ENCODE measurements at regions not wholly inside any gene's neighbourhood (a gene's known extent, or its start where the extent isn't known, plus 50 kb on each side); places are given as distances from the start of the nearest gene placed in this dataset.

GRCh38 chr9:89796606-89797005 lies 191.8 kb downstream of the GADD45G start:
- no peak for DNase-seq

DNA sequence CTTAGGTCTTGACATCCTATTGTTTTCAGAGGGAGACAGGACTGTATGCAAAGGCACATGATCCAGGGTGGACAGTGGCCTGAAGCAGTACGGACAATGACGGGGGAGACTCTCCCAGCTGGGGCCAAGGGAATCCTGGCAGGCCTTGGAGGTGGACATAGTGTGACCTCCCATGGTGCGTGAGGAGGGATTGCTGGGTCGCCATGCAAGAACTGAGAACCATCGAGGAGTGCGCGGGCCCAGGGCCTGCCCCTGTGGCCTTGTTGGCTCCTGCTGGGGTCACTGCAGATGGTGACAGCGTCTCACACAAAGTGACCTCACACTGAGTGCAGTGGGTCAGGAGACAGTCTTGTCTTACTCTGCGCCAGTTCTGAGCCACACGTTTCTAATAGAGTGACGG lies 192.4 kb downstream of the GADD45G start:
- no peak for DNase-seq

- DNase-seq, result no peak
Observed at GRCh38 chr9:89797937-89798455, 193.2 kb downstream of the GADD45G start.

DNA sequence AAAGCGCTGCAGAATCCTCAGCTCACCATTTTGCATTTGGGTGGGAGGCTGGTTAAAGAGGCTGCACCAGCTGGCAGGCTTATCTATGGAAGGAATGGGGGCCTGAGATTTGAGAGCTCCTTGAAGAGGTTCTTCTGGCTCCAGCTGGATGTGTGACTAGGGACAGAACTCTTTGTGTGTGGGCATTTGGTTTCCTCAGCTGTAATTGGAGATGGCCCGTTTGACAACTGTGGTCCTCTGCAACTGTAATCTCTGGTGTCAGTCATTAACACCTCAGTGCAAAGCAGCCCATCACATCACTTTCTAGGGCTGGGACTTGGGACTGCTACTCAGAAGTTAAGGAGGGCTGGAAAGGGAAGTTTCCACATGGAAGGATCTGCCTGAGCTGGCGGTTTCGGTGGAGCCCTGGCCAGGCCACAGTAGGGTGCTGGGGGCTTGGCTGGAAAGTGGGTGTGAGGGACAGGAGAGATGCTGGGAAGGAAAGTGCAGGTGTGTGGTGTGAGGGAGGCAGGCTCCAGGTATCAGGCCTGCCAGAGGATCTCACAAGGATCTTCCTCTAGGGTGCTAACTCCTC lies 193.8 kb downstream of the GADD45G start:
- DNase-seq, result no peak

DNA sequence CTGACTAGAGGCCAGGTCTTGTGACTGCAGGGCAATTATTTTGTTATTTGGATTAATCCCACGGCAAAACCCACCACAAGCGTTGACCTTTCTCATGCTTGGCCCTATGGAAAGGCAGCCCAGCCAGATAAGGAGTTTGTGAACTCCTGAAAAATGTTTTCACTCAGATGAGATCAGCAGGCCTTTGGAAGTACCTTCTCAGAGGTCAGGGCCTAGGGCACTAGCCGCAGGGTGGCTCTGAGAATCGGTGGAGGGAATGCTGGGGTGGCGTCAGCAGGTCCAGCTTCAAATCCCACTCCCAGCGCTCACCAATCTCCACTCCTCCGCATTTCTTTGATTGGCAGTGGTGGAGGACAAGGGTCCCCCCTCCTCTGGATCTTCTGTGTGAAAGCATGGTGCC lies 194.4 kb downstream of the GADD45G start:
- DNase-seq, result no peak

DNA sequence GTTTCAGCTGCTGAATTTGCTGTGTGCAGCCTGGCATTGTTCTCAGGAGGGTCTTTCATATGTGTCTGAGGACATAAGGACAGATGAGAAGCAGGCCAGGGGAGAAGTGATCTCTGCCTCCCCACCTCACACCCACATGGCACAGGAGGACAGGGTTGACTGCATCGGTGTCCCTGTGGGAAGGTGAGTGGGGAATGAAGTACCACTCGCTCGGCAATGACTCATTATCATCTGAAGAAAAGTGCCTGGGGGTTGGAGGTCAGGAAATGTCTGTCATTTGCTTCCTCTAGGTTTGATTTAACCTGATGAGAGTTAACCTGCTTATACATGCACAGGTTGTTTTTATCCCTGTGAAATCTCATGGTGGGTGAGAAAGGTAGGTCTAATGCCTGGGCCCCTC lies 195.0 kb downstream of the GADD45G start:
- no peak for DNase-seq

DNA sequence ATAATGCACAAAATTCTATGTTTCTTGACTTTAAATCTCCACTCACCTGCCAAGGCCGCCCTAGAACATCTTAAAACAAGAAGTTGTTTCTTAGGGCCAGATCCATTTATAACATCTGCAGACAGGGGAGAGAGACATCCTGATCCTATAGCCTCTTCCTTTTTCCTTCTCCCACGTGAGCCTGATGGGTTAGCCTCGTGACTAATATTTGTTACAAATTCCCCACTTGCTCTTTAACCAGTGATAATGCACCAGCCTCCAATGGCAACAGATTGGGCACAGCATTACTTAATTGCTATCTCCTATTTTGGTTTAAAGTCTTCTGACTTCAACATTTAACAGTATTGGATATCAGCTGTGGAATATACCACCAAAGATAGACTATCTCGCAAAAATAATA lies 196.5 kb downstream of the GADD45G start:
- DNase-seq, result no peak

DNA sequence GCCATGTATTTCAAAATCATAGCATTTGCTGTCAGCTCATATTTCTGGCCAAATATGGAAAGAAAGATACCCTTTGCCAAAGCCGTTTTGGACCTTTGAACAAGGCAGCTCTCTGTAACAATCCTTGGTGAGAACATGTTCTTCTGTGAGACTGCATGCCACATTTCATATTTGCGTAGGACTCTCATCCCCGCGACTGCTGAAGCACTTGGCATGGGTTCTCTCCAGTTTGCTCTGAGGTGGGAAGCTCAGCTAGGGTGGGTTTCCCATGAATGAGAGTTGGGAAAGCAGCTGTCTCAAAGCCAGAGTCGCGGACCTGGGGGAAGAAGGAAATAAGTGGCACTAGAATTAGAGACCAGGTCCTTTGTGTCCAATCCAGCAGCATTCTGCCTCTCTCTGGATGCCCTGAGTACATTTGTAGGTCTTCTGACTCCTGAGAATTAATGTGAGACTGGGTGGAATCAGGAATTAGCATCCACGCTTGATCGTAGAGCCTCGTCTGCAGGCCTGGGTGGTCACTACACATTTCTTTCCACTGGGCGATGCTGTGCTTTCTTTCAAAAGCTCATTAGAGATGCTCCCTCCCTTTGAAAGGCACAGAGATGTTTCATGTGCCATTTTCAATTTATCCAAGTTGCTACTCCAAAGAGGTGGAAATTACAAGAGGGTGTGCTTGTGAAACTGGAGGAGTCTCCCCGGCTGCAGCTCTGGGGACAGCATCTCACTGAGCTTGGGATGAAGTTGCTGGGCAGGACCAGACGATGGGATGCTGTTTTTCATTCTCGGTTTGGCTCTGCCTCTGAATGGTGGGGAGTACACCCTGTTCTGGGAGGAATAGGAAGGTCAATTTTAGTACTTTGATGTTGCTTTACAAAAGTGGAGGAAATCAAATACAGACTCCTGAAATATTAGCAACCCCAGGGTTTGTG lies 197.2 kb downstream of the GADD45G start:
- no peak for DNase-seq

DNA sequence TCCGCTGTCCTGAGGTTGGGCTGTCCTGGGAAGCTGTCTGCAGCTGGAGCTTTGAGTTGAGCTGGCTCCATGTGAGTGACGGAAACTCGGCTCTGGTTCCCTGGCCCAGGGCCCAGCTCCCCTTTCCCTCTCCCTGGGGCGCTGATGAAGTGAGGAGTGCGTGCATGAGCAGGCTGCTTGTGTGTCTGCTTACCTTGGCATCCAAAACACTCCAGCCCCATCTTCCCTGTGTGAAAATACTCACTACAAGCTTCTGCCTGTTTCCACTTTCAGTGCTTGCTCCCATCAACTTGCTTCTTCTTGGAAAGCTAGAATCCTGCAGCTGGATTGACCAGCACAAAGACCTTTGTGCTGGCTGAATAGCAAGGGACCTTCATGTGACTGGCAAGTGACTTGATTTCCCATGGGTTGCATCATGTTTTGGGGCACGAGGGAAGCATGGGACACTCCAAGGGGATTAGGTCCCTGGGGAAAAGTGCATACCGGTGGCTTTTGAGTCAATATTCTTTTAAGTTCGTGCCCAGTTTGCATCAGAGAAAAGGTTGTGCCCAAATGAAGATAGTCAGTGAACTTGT lies 198.1 kb downstream of the GADD45G start:
- DNase-seq, result peak; percentile 47

DNA sequence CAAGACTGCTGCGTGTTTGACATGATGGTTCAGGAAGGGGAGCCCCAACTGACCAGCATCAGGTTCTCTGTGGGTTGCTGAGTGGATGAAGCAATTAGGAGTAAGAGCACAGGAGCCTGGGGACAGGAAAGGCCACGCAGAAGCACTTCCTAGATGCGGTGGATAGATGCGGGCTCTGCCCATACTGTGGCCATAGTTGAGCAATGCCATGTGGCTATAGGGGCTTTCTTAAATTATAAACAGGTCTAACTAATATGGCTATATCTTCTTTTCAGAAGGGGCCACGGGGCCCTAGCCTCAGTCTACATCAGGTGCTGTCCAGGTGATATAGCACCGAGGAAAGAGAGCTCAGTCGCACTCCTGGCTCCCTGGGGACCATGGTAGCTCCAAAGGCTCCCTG lies 198.6 kb downstream of the GADD45G start:
- no peak for DNase-seq

DNA sequence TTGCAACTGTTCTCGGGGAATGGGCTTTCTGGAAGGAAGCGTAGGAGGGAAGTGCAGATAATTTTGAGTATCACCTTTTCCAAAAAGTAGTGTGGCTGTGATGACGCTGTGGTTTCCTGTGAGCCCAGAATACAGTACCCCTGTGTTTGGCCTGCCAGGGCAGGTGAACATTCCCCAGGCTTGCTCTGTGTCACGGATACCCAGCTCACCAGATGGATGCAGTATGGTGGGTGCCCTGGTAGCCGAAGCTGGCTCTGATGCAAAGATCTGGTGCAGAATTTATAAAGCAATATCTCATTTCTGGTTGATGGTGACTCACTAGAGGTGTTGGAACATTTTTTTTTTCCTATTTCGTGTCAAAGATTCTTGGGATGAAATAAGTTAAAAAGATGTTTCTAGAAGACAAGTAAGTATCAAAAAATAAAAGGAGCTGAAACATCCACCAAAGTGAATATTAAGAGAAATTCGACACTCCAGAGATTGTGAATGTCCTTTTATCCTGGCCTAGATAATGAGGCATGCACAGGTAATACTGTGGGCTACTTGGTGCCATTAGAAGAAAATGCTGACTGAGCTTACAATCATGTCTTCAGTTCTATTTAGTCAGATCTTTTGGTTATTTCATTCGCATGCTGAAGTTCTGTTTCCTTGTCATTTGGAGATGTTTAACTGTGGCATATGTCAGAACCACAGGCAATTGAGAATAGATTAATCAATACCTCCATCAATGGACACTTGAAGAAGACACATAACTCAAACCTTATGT lies 200.1 kb downstream of the GADD45G start:
- DNase-seq, result no peak

GRCh38 chr9:89805571-89806292 lies 200.9 kb downstream of the GADD45G start:
- no peak for DNase-seq

GRCh38 chr9:89806371-89807100 lies 201.7 kb downstream of the GADD45G start:
- peak; percentile 79 for DNase-seq

DNA sequence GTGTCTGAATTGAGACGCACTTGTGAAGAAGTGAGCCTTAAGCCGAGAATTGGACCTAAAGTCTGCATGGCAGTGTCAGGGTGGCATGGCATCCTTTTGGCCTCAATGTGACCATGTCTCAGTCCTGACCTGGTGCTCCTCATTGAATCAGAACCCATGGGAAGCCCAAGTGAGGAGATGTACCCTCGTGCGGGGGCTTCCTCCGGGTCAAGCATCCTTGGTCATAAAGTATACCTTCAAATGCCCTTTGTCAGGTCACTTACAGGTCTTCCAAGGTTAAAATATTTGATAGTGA lies 202.2 kb downstream of the GADD45G start:
- DNase-seq, result no peak

DNA sequence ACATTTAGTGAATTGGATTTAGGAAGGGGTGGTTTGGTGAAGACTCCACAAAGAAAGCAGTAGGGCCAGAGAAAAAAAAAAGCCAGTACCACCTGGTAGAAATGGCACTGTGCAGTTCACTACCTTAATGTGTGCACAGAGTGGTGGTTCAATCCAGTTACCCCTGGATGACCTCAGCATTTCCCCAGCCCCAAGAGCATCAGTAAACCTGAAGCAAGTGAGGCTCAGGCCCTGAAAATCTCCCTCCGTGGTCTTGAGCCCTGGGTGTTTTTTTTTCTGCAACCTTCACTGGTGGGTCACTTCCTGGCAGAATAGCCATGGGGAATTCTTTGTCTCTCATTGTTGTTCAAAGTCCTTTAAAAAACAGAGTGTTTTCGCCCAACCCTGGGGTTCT lies 202.9 kb downstream of the GADD45G start:
- no peak for DNase-seq

DNA sequence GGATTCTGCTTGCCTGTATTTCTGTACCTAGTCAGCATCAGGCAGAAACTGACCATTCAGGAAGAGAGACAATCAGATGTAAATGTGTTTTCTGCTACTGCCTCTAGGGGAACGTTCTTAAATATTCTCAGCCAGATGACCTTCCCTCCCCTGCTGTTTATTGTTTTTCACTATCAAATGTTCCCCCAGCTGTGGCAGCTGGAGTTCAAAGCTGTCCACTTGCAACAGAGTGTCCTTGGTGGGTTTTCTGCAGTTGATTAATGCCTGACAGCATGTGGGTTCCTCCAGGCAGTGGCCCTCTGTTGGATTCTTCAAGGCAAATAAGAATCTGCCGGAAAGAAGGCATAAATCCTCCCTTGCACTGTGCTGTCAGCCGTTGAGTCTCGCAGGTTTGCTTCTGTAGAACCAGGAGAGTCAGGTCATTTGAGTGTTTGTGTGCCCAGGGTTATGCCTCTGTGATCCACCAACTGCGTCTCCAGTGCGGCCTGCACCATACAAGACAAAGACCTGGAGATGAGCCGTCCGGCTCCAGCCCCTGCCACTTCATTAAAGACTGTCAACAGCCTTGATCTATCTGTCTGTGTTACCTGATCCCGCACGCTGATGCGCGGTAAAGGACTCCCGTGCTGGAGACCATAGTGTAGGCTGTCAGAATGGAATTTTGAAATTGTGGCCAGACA lies 203.4 kb downstream of the GADD45G start:
- no peak for DNase-seq

DNA sequence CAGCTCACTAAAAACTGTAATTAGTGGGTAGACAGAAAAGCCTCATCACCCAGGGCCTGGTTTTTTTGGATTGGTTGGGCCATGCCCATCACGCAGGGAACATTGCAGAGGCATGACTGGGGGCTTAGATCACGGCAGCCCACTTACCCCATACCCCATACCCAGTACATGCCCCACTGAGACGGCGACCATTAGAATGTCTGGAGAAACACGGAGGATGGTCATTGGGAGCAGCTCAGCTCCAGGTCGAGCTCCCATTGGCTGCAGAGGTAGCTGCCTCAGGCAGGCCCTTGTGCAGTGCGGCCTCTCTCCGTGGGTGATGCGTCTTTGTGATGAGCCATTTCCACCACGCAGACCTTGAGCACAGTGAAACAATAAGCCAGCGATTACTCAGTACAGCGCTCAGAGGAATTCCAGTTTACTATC lies 204.0 kb downstream of the GADD45G start:
- no peak for DNase-seq

- peak; percentile 76 for DNase-seq
Observed at GRCh38 chr9:89810431-89810830, 205.6 kb downstream of the GADD45G start.

DNA sequence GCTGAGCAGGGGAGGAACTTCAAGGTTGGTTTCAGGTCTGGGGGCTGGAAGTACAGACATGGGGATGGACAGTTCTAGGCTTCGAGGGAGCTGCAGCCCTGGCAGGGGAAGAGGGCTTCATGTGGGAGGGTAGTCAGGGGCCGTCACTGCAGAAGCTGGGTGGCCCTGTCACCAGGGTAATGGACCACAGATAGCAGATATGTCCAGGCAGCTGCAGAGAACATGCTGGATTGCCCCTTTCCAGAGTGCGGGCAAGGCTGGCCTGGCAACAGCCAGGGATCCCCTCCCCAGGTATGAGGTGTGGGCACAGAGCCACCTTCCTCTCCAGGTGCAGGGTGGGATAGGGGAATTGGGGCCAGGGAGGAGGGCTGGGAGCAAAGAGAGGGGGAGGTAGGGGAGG lies 206.5 kb downstream of the GADD45G start:
- DNase-seq, result no peak

GRCh38 chr9:89811886-89812450 lies 207.2 kb downstream of the GADD45G start:
- no peak for DNase-seq
